Trophoblast cell (in vitro differentiated cells and primary cell): ENCODE measurements at regions not wholly inside any gene's neighbourhood (a gene's known extent, or its start where the extent isn't known, plus 50 kb on each side); places are given as distances from the start of the nearest gene placed in this dataset.

ENCODE experiments used
- DNase-seq, 2 donors: peaks; one replicate each; pipeline ENCODE4 v3.0.0-alpha.2; 2016
- H2AFZ ChIP-seq: 2 replicates; pipeline ENCODE4 v1.6.1; 2013; ENCODE audit warnings: low read length, moderate library complexity, mild to moderate bottlenecking; ENCODE audit not compliant: insufficient read depth, poor library complexity
- H2AK5ac ChIP-seq: 2 replicates; pipeline ENCODE4 v1.6.1; 2013; ENCODE audit warnings: mild to moderate bottlenecking, low read length
- H2BK120ac ChIP-seq: 2 replicates; pipeline ENCODE4 v1.6.1; 2013; ENCODE audit warnings: low read length, mild to moderate bottlenecking, moderate library complexity; ENCODE audit not compliant: insufficient read depth, poor library complexity
- H2BK12ac ChIP-seq: 2 replicates; pipeline ENCODE4 v1.6.1; 2013; ENCODE audit warnings: mild to moderate bottlenecking, low read length, moderate library complexity
- H2BK5ac ChIP-seq: 2 replicates; pipeline ENCODE4 v1.6.1; 2013; ENCODE audit warnings: low read length, low read depth, moderate library complexity, mild to moderate bottlenecking; ENCODE audit not compliant: poor library complexity
- H3K14ac ChIP-seq: 2 replicates; pipeline ENCODE4 v1.6.1; 2013; ENCODE audit warnings: mild to moderate bottlenecking, low read length
- H3K18ac ChIP-seq: 2 replicates; pipeline ENCODE4 v1.6.1; 2013; ENCODE audit warnings: mild to moderate bottlenecking, low read length
- H3K23ac ChIP-seq: 2 replicates; pipeline ENCODE4 v1.6.1; 2013; ENCODE audit warnings: low read length
- H3K27ac ChIP-seq: 2 replicates; pipeline ENCODE4 v1.5.1; 2013; ENCODE audit warnings: low read depth, mild to moderate bottlenecking, inconsistent platforms, low read length, moderate library complexity
- H3K27me3 ChIP-seq: 2 replicates; pipeline ENCODE4 v1.6.1; 2013; ENCODE audit warnings: inconsistent platforms, mild to moderate bottlenecking, low read length, moderate library complexity; ENCODE audit not compliant: insufficient read depth
- H3K36me3 ChIP-seq, 2 experiments: 1 replicate in 1 of 2; 2 replicates in 1 of 2; pipeline ENCODE4 v1.6.1; 2013; ENCODE audit warnings: low read length in 2 of 2, mild to moderate bottlenecking in 2 of 2, moderate library complexity in 1 of 2; ENCODE audit not compliant: insufficient read depth in 2 of 2, control insufficient read depth in 1 of 2
- H3K4ac ChIP-seq: 2 replicates; pipeline ENCODE4 v1.6.1; 2013; ENCODE audit warnings: low read depth, mild to moderate bottlenecking, low read length, moderate library complexity
- H3K4me1 ChIP-seq, 2 experiments: 1 replicate in 1 of 2; 2 replicates in 1 of 2; pipeline ENCODE4 v1.6.1; 2013; ENCODE audit warnings: low read length in 2 of 2, mild to moderate bottlenecking in 2 of 2, moderate library complexity in 1 of 2; ENCODE audit not compliant: insufficient read depth in 2 of 2, control insufficient read depth in 1 of 2
- H3K4me2 ChIP-seq: 2 replicates; pipeline ENCODE4 v1.6.1; 2013; ENCODE audit warnings: inconsistent platforms, mild to moderate bottlenecking, low read length, moderate library complexity
- H3K4me3 ChIP-seq: 2 replicates; pipeline ENCODE4 v1.5.1; 2013; ENCODE audit warnings: mild to moderate bottlenecking, low read depth, low read length, inconsistent platforms
- H3K79me1 ChIP-seq: one replicate; pipeline ENCODE4 v1.6.1; 2013; ENCODE audit warnings: low read length
- H3K79me2 ChIP-seq: 2 replicates; pipeline ENCODE4 v1.6.1; 2013; ENCODE audit warnings: low read length, mild to moderate bottlenecking; ENCODE audit not compliant: control insufficient read depth, insufficient read depth, poor library complexity
- H3K9ac ChIP-seq: 2 replicates; pipeline ENCODE4 v1.6.1; 2013; ENCODE audit warnings: mild to moderate bottlenecking, low read length
- H3K9me3 ChIP-seq: 2 replicates; pipeline ENCODE4 v1.6.1; 2013; ENCODE audit warnings: low read depth, mild to moderate bottlenecking, control low read depth, inconsistent platforms, low read length; ENCODE audit not compliant: insufficient read depth
- H4K12ac ChIP-seq: 2 replicates; pipeline ENCODE4 v1.6.1; 2013; ENCODE audit warnings: low read depth, mild to moderate bottlenecking, low read length, moderate library complexity
- H4K8ac ChIP-seq: 2 replicates; pipeline ENCODE4 v1.6.1; 2013; ENCODE audit warnings: low read depth, mild to moderate bottlenecking, low read length, moderate library complexity
- H4K91ac ChIP-seq: one replicate; pipeline ENCODE4 v1.6.1; 2013; ENCODE audit warnings: low read depth, mild to moderate bottlenecking, low read length, moderate library complexity
- WGBS: extraction: QIAGEN DNeasy Blood & Tissue Kit; methylation state at CpG from one replicate; pipeline ENCODE4 v1.1.7; 2013; ENCODE audit warnings: missing lambda C conversion rate; ENCODE audit not compliant: insufficient read length, insufficient coverage; ENCODE audit errors: extremely low coverage; 5-methylcytosine and 5-hydroxymethylcytosine counted together

DNA sequence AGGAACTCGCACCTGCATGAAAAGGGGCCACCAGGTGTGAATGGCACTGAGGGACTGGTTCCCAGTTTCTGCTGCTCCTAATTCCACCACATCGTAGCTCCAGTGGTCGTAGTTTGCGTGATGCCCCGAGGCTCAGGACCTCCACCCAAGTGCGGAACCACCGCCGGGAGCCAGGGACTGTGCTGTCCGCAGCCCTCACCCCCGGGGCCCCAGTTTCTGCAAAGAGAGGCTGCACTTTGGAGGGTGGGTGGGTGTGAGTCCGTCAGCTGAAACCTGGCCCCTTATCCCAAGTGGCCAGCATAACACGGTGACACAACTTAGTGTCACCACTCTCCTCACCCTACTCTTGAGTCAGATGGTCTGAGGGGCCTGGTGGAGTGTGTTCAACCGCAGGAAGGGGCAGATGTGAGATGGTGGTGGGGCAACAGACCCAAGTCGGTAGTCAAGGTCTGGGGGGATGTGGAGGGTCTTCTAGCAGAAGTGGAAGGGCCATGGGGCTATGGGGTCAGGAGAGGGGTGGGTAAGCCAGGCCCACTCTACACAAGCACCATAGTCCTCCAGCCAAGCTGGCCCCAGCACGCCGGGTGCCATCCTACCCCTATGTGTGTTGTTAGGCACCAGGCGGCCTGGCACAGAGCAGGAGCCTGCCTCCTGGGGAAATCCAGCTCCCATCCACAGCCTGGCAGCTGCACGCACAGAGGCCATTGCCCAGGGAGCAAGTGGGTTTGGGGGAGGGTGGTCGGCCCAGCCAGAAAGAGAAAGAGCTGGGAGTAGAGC, 1301.6 kb downstream of the UQCRFS1 start:
- no peak overlapping the region for H3K4ac ChIP-seq
- H3K4me3 ChIP-seq, result no peak overlapping the region
- H2BK12ac ChIP-seq, result no peak overlapping the region
- H3K23ac ChIP-seq, result no peak overlapping the region
- no peaks in the 10 kb centered on the region for H3K4me1 ChIP-seq
- H4K12ac ChIP-seq, result no peak overlapping the region
- no peaks in the 10 kb centered on the region for H3K79me1 ChIP-seq
- no peak overlapping the region for H2AK5ac ChIP-seq
- no CpG with 5 or more reads among the region's 19 CpGs for WGBS
- H2BK120ac ChIP-seq, result no peak overlapping the region
- no peaks in the 10 kb centered on the region for H3K36me3 ChIP-seq
- H3K27me3 ChIP-seq, result no peaks in the 10 kb centered on the region
- no peak overlapping the region for H2BK5ac ChIP-seq
- H3K9ac ChIP-seq, result no peak overlapping the region
- no peak overlapping the region for H4K91ac ChIP-seq
- H3K27ac ChIP-seq, result no peak overlapping the region
- no peak overlapping the region for H3K4me2 ChIP-seq
- H3K14ac ChIP-seq, result no peak overlapping the region
- DNase-seq, result no peak
- H3K79me2 ChIP-seq, result no peaks in the 10 kb centered on the region
- no peak overlapping the region for H2AFZ ChIP-seq
- H3K9me3 ChIP-seq, result peaks cover 38% of the 10 kb centered on the region
- H4K8ac ChIP-seq, result no peak overlapping the region
- no peak overlapping the region for H3K18ac ChIP-seq

DNA sequence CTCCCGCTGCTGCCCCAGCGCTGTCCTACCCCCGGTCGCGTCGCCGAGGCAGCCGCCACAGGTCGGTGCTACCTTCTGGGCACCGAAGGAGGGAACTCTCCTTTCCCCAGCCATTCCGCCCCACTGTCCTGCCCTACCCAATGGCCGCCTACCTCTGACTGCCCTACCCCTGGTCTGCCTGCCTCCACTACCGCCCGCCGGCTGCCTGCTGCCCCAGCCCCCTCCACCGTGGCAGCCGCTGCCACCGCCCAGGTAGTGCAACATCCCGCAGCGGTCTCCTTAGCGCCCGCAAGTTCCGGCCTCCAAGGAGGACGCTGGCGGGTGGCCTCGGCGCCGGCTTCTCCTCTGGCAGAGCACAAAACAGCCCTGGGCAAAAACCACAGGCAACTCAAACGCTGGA, 1303.1 kb downstream of the UQCRFS1 start:
- peaks cover 48% of the 10 kb centered on the region for H3K9me3 ChIP-seq
- no peak for DNase-seq
- H3K4me3 ChIP-seq, result peak overlapping the region; percentile 59
- H2BK5ac ChIP-seq, result no peak overlapping the region
- no peak overlapping the region for H3K9ac ChIP-seq
- no peak overlapping the region for H3K18ac ChIP-seq
- no peak overlapping the region for H2AFZ ChIP-seq
- WGBS, result no CpG with 5 or more reads among the region's 29 CpGs
- H2BK12ac ChIP-seq, result no peak overlapping the region
- no peaks in the 10 kb centered on the region for H3K79me1 ChIP-seq
- H3K27me3 ChIP-seq, result no peaks in the 10 kb centered on the region
- H3K23ac ChIP-seq, result no peak overlapping the region
- H3K36me3 ChIP-seq, result no peaks in the 10 kb centered on the region
- no peak overlapping the region for H4K8ac ChIP-seq
- no peak overlapping the region for H2BK120ac ChIP-seq
- no peak overlapping the region for H3K14ac ChIP-seq
- H3K4ac ChIP-seq, result no peak overlapping the region
- no peaks in the 10 kb centered on the region for H3K79me2 ChIP-seq
- no peak overlapping the region for H2AK5ac ChIP-seq
- H3K4me2 ChIP-seq, result no peak overlapping the region
- H4K91ac ChIP-seq, result no peak overlapping the region
- H4K12ac ChIP-seq, result no peak overlapping the region
- no peak overlapping the region for H3K27ac ChIP-seq
- no peaks in the 10 kb centered on the region for H3K4me1 ChIP-seq

DNA sequence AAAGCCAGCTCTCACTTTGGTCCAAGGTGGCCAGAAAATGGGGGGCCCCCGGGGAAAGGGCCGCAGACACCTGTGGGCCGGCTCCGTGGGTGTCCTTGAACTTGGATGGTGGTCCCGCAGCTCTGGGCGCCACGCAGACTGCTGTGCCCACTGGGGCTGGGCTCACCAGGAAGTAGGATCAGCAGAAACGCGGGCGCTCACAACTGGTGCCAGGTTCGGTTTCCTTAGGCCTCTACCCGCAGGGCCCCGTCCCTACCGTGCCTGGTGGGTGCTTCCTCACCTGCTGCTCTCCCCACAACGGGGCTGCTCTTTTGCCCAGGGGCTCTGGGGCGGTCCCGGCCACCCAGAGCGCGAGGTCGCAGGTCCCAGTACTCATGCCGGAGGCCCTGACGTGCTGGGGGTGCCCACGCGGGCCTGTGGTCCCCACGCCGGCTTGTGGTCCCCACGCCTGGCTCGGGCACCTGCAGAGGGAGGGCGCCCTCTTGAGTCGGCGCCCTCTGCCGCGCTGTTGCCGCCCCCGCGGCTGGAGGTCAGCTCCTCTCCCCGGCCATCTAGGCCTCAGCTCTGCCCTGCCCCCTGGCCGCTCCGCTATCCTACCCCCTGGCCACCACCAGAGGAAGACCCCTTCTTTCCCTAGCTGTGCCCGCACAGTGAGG, 1303.6 kb downstream of the UQCRFS1 start:
- Histone ChIP-seq H4K8ac (no peak overlapping the region), H3K9me3 (peaks cover 49% of the 10 kb centered on the region)
- no CpG with 5 or more reads among the region's 40 CpGs for whole genome bisulfite sequencing

DNA sequence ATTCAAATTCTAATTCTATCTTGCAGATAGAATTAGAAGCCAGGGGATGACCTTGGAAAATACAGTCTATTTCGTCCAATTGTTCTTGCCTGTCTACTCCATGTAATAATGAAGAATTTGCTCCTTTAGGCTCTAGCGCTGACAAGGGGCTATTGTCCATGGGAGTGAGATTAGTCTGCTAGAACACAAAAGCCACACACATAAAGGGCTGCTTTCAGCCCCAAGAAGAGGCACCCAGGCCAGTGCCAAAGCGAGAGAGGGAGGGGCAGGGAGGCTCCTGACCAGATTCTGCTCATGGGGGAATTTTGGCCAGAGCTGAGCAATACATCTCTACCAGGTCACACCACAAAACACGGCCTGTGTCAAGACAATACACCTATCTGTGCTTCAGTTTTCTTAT, 1306.9 kb downstream of the UQCRFS1 start:
- Histone ChIP-seq H3K4me2 (no peak overlapping the region), H3K79me1 (no peaks in the 10 kb centered on the region), H3K9ac (no peak overlapping the region), H2BK5ac (no peak overlapping the region), H3K18ac (no peak overlapping the region), H3K14ac (no peak overlapping the region), H2AK5ac (no peak overlapping the region), H3K4me3 (no peak overlapping the region), H3K23ac (no peak overlapping the region), H3K9me3 (peaks cover 55% of the 10 kb centered on the region), H2AFZ (no peak overlapping the region), H3K27ac (no peak overlapping the region), H4K12ac (no peak overlapping the region), H3K4ac (no peak overlapping the region), H4K8ac (no peak overlapping the region), H3K36me3 (no peaks in the 10 kb centered on the region), H2BK120ac (no peak overlapping the region), H3K27me3 (no peaks in the 10 kb centered on the region), H4K91ac (no peak overlapping the region), H2BK12ac (no peak overlapping the region), H3K4me1 (no peaks in the 10 kb centered on the region), H3K79me2 (no peaks in the 10 kb centered on the region)
- WGBS, result no CpG with 5 or more reads among the region's 4 CpGs
- DNase-seq, result no peak

More for the DNA sequence above, 1303.6 kb downstream of the UQCRFS1 start:
- H3K27ac ChIP-seq, result no peak overlapping the region
- no peaks in the 10 kb centered on the region for H3K4me1 ChIP-seq
- H2BK120ac ChIP-seq, result no peak overlapping the region
- no peaks in the 10 kb centered on the region for H3K79me1 ChIP-seq
- DNase-seq, result no peak
- H2BK5ac ChIP-seq, result no peak overlapping the region
- peak overlapping the region; percentile 59 for H3K4me3 ChIP-seq
- H3K14ac ChIP-seq, result no peak overlapping the region
- H3K79me2 ChIP-seq, result no peaks in the 10 kb centered on the region
- H3K4me2 ChIP-seq, result no peak overlapping the region
- no peaks in the 10 kb centered on the region for H3K36me3 ChIP-seq
- no peak overlapping the region for H3K18ac ChIP-seq
- H2BK12ac ChIP-seq, result no peak overlapping the region
- no peak overlapping the region for H4K12ac ChIP-seq
- no peak overlapping the region for H2AK5ac ChIP-seq
- no peak overlapping the region for H3K4ac ChIP-seq
- no peak overlapping the region for H2AFZ ChIP-seq
- H3K27me3 ChIP-seq, result no peaks in the 10 kb centered on the region
- H4K91ac ChIP-seq, result no peak overlapping the region
- no peak overlapping the region for H3K9ac ChIP-seq
- no peak overlapping the region for H3K23ac ChIP-seq
